NT2/D1 (cell line): ENCODE measurements at regions not wholly inside any gene's neighbourhood (a gene's known extent, or its start where the extent isn't known, plus 50 kb on each side); places are given as distances from the start of the nearest gene placed in this dataset.

Experiments
- DNase-seq: peaks from one replicate; pipeline ENCODE4 v3.0.0-alpha.2; 2011; ENCODE audit warnings: low read depth, low spot score
- H3K27me3 ChIP-seq: 2 replicates; pipeline ENCODE4 v1.6.0; 2011; ENCODE audit warnings: mild to moderate bottlenecking; ENCODE audit not compliant: insufficient read length, insufficient read depth
- H3K36me3 ChIP-seq: 2 replicates; pipeline ENCODE4 v1.6.1; 2011; ENCODE audit warnings: mild to moderate bottlenecking, low read length, mixed read lengths; ENCODE audit not compliant: insufficient read depth, insufficient read length
- H3K4me1 ChIP-seq: 2 replicates; pipeline ENCODE4 v1.5.1; 2011; ENCODE audit not compliant: insufficient read depth, insufficient read length
- H3K4me3 ChIP-seq: 2 replicates; pipeline ENCODE4 v1.5.1; 2011; ENCODE audit warnings: low read depth; ENCODE audit not compliant: insufficient read length
- H3K9ac ChIP-seq: 2 replicates; pipeline ENCODE4 v1.6.0; 2011; ENCODE audit warnings: low read depth; ENCODE audit not compliant: insufficient read length
- H3K9me3 ChIP-seq: 2 replicates; pipeline ENCODE4 v1.5.1; 2011; ENCODE audit warnings: mild to moderate bottlenecking, low read length; ENCODE audit not compliant: insufficient read depth
- SUZ12 ChIP-seq: IDR thresholded peaks from 2 replicates; pipeline ENCODE4 v1.6.1; 2011; ENCODE audit not compliant: insufficient read length, insufficient read depth; ENCODE audit errors: extremely low read depth
- YY1 ChIP-seq: IDR thresholded peaks from 2 replicates; pipeline ENCODE4 v1.6.1; 2011; ENCODE audit not compliant: insufficient read length, insufficient read depth
- ZNF274 ChIP-seq: IDR thresholded peaks from 2 replicates; pipeline ENCODE4 v1.6.1; 2011; ENCODE audit warnings: mild to moderate bottlenecking, low read depth, low read length

GRCh38 chr10:129187331-129187730, 279.7 kb upstream of the MGMT start:
- H3K36me3 ChIP-seq: no peaks in the 10 kb centered on the region
- DNase-seq: no peak

GRCh38 chr10:129191797-129192196, 275.2 kb upstream of the MGMT start:
- H3K27me3 ChIP-seq: no peaks in the 10 kb centered on the region
- H3K4me1 ChIP-seq: peaks cover 3% of the 10 kb centered on the region
- H3K9ac ChIP-seq: no peak overlapping the region
- DNase-seq: no peak
- H3K4me3 ChIP-seq: no peak overlapping the region
- peaks cover 9% of the 10 kb centered on the region; the same call in 1 of the 2 replicates for H3K9me3 ChIP-seq
- no peak for TF ChIP-seq SUZ12
- TF ChIP-seq YY1: no peak
- TF ChIP-seq ZNF274: no peak
- no peaks in the 10 kb centered on the region for H3K36me3 ChIP-seq

More at GRCh38 chr10:129187331-129187730, 279.7 kb upstream of the MGMT start:
- no peak for TF ChIP-seq YY1
- no peak for TF ChIP-seq SUZ12
- TF ChIP-seq ZNF274: no peak
- Histone ChIP-seq H3K4me1 (peaks cover 1% of the 10 kb centered on the region), H3K4me3 (no peak overlapping the region), H3K27me3 (no peaks in the 10 kb centered on the region), H3K9ac (no peak overlapping the region), H3K9me3 (peaks cover 16% of the 10 kb centered on the region; the same call in 1 of the 2 replicates)

GRCh38 chr10:129192344-129193128, 274.5 kb upstream of the MGMT start:
- no peak for DNase-seq
- TF ChIP-seq ZNF274 (no peak), YY1 (no peak), SUZ12 (no peak)
- H3K27me3 ChIP-seq: no peaks in the 10 kb centered on the region
- no peak overlapping the region for H3K9ac ChIP-seq
- peaks cover 2% of the 10 kb centered on the region; the same call in 1 of the 2 replicates for H3K9me3 ChIP-seq
- no peaks in the 10 kb centered on the region for H3K36me3 ChIP-seq
- H3K4me3 ChIP-seq: no peak overlapping the region
- peaks cover 3% of the 10 kb centered on the region for H3K4me1 ChIP-seq

GRCh38 chr10:129193148-129193547, 273.9 kb upstream of the MGMT start:
- Histone ChIP-seq H3K9me3 (no peaks in the 10 kb centered on the region), H3K4me3 (no peak overlapping the region), H3K9ac (no peak overlapping the region), H3K4me1 (peaks cover 3% of the 10 kb centered on the region), H3K27me3 (no peaks in the 10 kb centered on the region), H3K36me3 (no peaks in the 10 kb centered on the region)
- TF ChIP-seq SUZ12 (no peak), YY1 (no peak), ZNF274 (no peak)
- peak; percentile 1 for DNase-seq

GRCh38 chr10:129194181-129194870, 272.7 kb upstream of the MGMT start:
- no peak overlapping the region for H3K9ac ChIP-seq
- no peaks in the 10 kb centered on the region for H3K27me3 ChIP-seq
- H3K9me3 ChIP-seq: no peaks in the 10 kb centered on the region
- DNase-seq: no peak
- no peak overlapping the region for H3K4me3 ChIP-seq
- TF ChIP-seq SUZ12: no peak
- no peak for TF ChIP-seq ZNF274
- no peak for TF ChIP-seq YY1
- H3K4me1 ChIP-seq: peaks cover 3% of the 10 kb centered on the region
- H3K36me3 ChIP-seq: no peaks in the 10 kb centered on the region

GRCh38 chr10:129199826-129200225, 267.2 kb upstream of the MGMT start:
- H3K36me3 ChIP-seq: no peaks in the 10 kb centered on the region
- H3K9me3 ChIP-seq: no peaks in the 10 kb centered on the region; the same call in 1 of the 2 replicates
- TF ChIP-seq ZNF274 (no peak), YY1 (no peak), SUZ12 (no peak)
- H3K4me3 ChIP-seq: no peak overlapping the region
- H3K9ac ChIP-seq: no peak overlapping the region
- H3K27me3 ChIP-seq: no peaks in the 10 kb centered on the region
- DNase-seq: peak; percentile 1
- H3K4me1 ChIP-seq: no peaks in the 10 kb centered on the region

GRCh38 chr10:129203819-129204218, 263.2 kb upstream of the MGMT start:
- H3K9ac ChIP-seq: no peak overlapping the region
- H3K36me3 ChIP-seq: no peaks in the 10 kb centered on the region
- TF ChIP-seq SUZ12 (no peak), YY1 (no peak), ZNF274 (no peak)
- H3K27me3 ChIP-seq: no peaks in the 10 kb centered on the region
- DNase-seq: no peak
- H3K4me1 ChIP-seq: no peaks in the 10 kb centered on the region
- no peak overlapping the region for H3K4me3 ChIP-seq
- no peaks in the 10 kb centered on the region; the same call in 1 of the 2 replicates for H3K9me3 ChIP-seq
